ENCODE measurements at regions not wholly inside any gene's neighbourhood (a gene's known extent, or its start where the extent isn't known, plus 50 kb on each side); places are given as distances from the start of the nearest gene placed in this dataset.

- TF ChIP-seq CTCF (IDR thresholded peaks at IDR 0.05) (no peak), POLR2A (IDR thresholded peaks at IDR 0.05) (no peak)
These were observed 71.6 kb upstream of the IMMP2L start for GRCh38 chr7:111633878-111634277.

All from right lobe of liver (tissue), 4 donors.